GM10847 (cell line): ENCODE measurements at regions not wholly inside any gene's neighbourhood (a gene's known extent, or its start where the extent isn't known, plus 50 kb on each side); places are given as distances from the start of the nearest gene placed in this dataset.

Source experiments
- POLR2A ChIP-seq: IDR thresholded peaks from 2 replicates; pipeline ENCODE4 v1.6.1; 2011; ENCODE audit not compliant: insufficient read length; ENCODE audit errors: extremely low read depth

DNA sequence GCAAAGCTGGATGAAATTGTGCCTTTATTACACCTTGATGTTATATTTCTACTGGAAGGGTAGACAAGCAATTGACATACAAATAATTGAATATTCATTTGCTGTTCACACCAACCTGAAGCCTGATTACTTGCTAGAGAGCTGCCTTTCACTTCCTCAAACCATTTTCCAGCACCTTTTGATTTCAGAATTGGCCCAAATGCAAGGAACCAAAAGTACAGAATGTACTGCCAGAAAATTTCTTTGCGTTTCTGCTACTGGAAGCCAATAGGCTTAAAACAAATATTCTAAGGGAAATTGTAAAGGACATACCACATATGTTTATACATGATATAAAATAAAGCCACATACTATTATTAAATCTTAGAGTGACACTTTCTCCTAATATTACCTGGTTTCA is 94.5 kb downstream of the RFPL4B start:
- no peak for TF ChIP-seq POLR2A

- TF ChIP-seq POLR2A, result no peak
Measured at GRCh38 chr6:112443179-112444065, 96.3 kb downstream of the RFPL4B start.

GRCh38 chr6:112450663-112451062 is 103.5 kb downstream of the RFPL4B start:
- TF ChIP-seq POLR2A, result no peak

- TF ChIP-seq POLR2A, result no peak
Measured at GRCh38 chr6:112457886-112458285, 110.8 kb downstream of the RFPL4B start.

GRCh38 chr6:112459758-112460304 is 112.7 kb downstream of the RFPL4B start:
- TF ChIP-seq POLR2A, result no peak

DNA sequence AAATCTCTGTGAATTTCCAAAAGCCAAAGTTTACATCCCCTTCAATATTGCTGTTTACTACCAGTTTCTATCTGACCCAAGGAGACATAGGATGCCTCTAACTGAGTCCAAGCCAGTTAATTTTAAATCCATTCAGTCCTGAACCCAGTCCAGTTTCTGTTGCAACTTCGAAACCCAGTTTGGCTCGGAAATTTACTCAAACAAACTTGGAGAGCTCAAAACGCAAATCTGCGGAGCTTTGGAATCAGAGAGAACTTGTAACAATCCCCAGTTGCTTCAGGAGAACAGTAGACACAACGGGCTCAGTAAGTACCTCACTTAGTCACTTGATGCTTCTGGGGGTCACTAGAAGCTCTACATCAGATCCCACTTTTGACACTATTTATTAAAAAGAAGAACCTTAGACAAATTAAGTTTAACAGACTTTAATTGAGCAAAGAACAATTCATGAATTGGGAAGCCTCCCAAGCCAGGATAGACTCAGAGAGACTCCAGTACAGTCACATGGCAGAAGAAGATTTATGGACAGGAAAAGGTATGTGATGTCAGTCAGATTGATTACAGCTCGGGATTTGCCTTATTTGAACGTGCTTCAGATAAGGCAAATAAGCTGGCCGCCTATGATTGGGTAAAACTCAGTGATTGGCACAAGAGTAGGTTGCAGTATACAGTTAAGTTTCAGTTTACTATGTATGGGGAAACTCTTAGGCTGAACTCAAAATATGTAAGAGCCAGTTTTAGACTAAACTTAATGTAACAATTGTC is 118.0 kb downstream of the RFPL4B start:
- TF ChIP-seq POLR2A, result no peak

GRCh38 chr6:112466373-112467151 is 119.4 kb downstream of the RFPL4B start:
- TF ChIP-seq POLR2A, result no peak

DNA sequence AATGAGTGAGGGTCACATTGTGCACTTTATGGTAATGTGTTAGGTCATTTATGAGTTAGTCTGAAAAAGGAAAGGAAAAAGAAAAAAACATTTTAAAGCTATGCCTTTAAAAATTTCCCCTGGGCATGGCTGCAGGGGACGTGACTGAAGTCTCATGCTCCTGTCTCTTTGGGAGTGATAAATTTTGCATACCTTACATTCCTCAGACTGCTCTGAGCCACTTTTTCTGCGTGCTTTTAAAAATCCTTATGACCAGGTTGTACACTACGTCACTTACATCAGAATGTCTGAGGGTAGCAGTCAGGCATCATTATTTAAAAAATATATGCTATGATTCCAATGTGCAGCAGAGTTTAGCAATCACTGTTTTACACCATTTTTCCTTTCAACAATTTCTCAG is 121.2 kb downstream of the RFPL4B start:
- no peak for TF ChIP-seq POLR2A

- TF ChIP-seq POLR2A, result no peak
Measured at GRCh38 chr6:112469306-112469705, 122.2 kb downstream of the RFPL4B start.

DNA sequence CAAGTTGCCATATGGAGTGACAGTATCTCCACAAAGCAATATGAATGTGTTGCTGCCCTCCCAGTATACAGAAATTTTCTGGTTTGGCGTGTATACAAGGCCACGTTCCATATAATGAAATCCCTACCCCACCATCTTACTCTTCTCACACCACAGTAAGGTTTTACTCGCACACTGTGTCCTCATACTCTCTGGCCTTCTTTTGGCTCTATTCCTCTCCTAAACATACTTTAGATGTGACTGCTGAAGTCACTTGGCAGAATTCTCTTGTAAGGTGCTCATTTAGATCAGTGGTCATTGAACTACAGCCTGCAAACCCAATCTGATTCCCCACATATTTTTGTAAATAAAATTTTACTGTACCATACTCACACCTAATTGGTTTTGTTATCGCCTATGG is 123.2 kb downstream of the RFPL4B start:
- TF ChIP-seq POLR2A, result no peak

DNA sequence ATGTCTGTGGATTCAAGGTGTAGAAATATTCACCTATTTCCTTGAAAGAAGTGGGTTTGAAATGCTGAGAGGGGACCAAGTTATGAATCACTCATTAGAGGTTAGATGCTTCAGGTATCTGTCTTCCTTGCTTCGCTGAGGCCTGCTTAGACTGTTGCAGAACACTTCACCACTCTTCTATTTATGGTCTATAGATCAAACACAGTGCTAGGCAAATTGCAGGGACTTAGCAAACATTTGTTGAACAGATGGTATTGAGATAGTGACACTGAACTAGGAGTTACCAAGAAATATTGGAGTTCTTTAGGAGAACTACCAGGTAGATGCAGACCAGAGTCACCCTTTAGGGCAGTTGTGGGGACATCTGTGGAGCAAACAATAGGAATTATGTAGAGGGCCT is 123.8 kb downstream of the RFPL4B start:
- no peak for TF ChIP-seq POLR2A

- TF ChIP-seq POLR2A, result no peak
Measured at GRCh38 chr6:112475083-112475482, 128.0 kb downstream of the RFPL4B start.

DNA sequence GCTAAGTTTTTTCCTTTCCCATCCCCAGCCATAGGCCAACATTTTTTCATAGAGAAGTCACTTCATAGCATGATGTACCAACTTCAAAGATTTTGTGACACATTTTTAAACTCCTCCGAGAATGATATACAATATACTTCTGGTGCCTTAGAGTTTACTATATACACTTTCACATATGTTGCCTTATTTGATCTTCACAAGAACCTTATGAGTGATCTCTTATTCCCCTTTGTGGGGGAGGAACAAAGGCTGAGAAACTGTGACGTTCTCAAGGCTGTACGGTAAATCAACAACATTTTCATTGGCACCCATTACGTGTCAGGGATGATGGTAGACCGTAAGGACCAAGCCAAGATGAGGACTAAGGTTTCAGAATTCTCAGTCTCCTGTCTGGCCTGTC is 130.0 kb downstream of the RFPL4B start:
- no peak for TF ChIP-seq POLR2A

DNA sequence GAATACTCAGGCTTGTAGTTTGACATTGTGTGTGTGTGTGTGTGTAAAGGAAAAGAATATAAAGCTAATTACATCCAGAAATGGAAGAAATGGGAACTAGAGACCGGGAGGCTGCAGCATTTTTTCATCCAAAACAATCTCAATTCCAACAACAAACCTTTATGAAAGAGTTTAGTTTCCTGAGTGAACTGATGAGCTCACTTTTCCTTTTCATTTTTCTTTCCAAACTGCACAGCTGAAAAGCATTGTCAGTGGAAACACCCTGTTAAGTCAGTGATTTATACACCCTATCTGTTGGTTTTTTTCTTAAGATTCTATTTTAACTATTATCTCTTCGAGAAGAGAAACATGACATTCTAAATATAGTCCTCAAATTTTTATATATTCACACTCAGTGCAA is 130.9 kb downstream of the RFPL4B start:
- TF ChIP-seq POLR2A, result no peak

DNA sequence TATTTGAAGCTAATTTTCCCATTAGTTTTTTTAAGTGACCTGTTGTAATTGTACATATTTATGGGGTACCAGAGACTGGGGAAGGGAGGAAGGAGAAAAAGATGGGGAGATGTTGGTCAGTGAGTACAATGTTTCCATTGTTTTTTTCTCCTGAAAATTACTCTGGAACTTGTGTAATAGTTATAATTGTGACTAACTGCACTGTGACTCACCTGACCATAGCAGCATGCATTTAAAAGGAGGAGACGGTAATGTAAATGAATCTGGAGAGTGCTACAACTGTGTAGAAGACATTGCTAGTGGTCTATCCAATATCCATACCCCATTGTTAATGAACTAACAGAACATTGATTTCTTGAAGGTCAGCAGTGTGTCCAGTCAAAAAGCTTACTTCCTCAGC is 133.4 kb downstream of the RFPL4B start:
- no peak for TF ChIP-seq POLR2A
